HUDEP-2 (cell line): ENCODE measurements at regions not wholly inside any gene's neighbourhood (a gene's known extent, or its start where the extent isn't known, plus 50 kb on each side); places are given as distances from the start of the nearest gene placed in this dataset.

Experiments
- DNase-seq, 76 experiments: peaks; one replicate each; lab custom pipeline; 2025; ENCODE audit not compliant: unreplicated experiment in 76 of 76; lab: John Stamatoyannopoulos, UW

GRCh38 chr3:25257026-25257425 lies 171.0 kb upstream of the RARB start:
- DNase-seq, result no peak

GRCh38 chr3:25259871-25260270 lies 168.2 kb upstream of the RARB start:
- no peak for DNase-seq

- DNase-seq, result no peak
Measured at GRCh38 chr3:25262322-25262721, 165.7 kb upstream of the RARB start.

GRCh38 chr3:25265284-25265683 lies 162.8 kb upstream of the RARB start:
- no peak for DNase-seq

- DNase-seq, result no peak
Measured at GRCh38 chr3:25266677-25267076, 161.4 kb upstream of the RARB start.

- no peak for DNase-seq
Measured at GRCh38 chr3:25272090-25272489, 156.0 kb upstream of the RARB start.

GRCh38 chr3:25273582-25274171 lies 154.4 kb upstream of the RARB start:
- no peak for DNase-seq

- no peak for DNase-seq
Measured at GRCh38 chr3:25277503-25277902, 150.6 kb upstream of the RARB start.

GRCh38 chr3:25281041-25281731 lies 146.9 kb upstream of the RARB start:
- DNase-seq, result no peak

- no peak for DNase-seq
Measured at GRCh38 chr3:25281732-25282126, 146.3 kb upstream of the RARB start.

- DNase-seq, result no peak
Measured at GRCh38 chr3:25283613-25284012, 144.4 kb upstream of the RARB start.

GRCh38 chr3:25284249-25284648 lies 143.8 kb upstream of the RARB start:
- DNase-seq, result no peak

- no peak for DNase-seq
Measured at GRCh38 chr3:25287291-25287884, 140.7 kb upstream of the RARB start.

GRCh38 chr3:25288413-25288812 lies 139.7 kb upstream of the RARB start:
- no peak for DNase-seq

GRCh38 chr3:25289156-25289555 lies 138.9 kb upstream of the RARB start:
- DNase-seq, result no peak

GRCh38 chr3:25289663-25290062 lies 138.4 kb upstream of the RARB start:
- no peak for DNase-seq

GRCh38 chr3:25291481-25291905 lies 136.6 kb upstream of the RARB start:
- DNase-seq, result no peak

- no peak for DNase-seq
Measured at GRCh38 chr3:25292036-25292435, 136.0 kb upstream of the RARB start.

- DNase-seq, result no peak
Measured at GRCh38 chr3:25292595-25292994, 135.5 kb upstream of the RARB start.

GRCh38 chr3:25293736-25294135 lies 134.3 kb upstream of the RARB start:
- DNase-seq, result no peak

GRCh38 chr3:25294169-25294805 lies 133.8 kb upstream of the RARB start:
- DNase-seq, result no peak
